ENCODE measurements at regions not wholly inside any gene's neighbourhood (a gene's known extent, or its start where the extent isn't known, plus 50 kb on each side); places are given as distances from the start of the nearest gene placed in this dataset.

DNA sequence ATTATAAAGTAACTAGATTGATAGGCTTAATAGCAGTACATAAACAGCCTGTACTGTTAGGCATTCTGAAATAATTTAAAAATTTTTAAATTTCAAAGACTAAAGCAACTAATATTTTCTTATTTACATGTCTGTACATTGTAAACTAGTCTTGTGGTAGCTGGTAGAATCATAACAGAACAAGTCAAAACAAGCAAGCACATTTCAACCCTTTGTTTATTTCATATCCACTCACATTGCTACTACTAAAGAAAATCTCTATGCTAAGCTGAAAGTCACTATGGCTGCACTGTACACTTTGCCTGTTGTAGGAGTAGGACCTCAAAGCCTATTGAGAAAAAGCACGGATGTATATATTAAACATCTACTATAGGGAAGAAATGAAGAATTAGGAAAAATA lies 738.2 kb upstream of the ADGRL4 start:
- intact Hi-C loops (cut with micrococcal nuclease; ENCODE audit: unreplicated experiment), result no loop called here
- Histone ChIP-seq H3K27ac (ENCODE audit: extremely low read length, insufficient read depth, low read length) (no peak overlapping the region), H3K36me3 (replicated peaks in 1 of 2; ENCODE audit: control insufficient read depth in 1 of 2, insufficient read depth in 2 of 2, low read length in 2 of 2) (no peaks in the 10 kb centered on the region), H3K4me2 (ENCODE audit: low read depth, low read length) (no peak overlapping the region), H3K4me1 (ENCODE audit: insufficient read depth, low read length) (no peaks in the 10 kb centered on the region), H4K20me1 (ENCODE audit: insufficient read depth, low read length) (no peaks in the 10 kb centered on the region), H3K4me3 (replicated peaks in 1 of 3; ENCODE audit: insufficient read depth in 1 of 3, low read depth in 2 of 3, low read length in 3 of 3) (no peak overlapping the region), H3K9ac (ENCODE audit: insufficient read depth, low read depth, low read length) (no peak overlapping the region), H3K9me3 (ENCODE audit: low read length) (peaks cover 54% of the 10 kb centered on the region), H3K27me3 (ENCODE audit: control insufficient read depth in 1 of 2, insufficient read depth in 2 of 2, low read length in 2 of 2) (no peaks in the 10 kb centered on the region), H3K79me2 (ENCODE audit: insufficient read depth, low read length) (no peaks in the 10 kb centered on the region), H2AFZ (ENCODE audit: low read length) (no peak overlapping the region)
- BruUV-seq (replicated peaks), result no TSS peak
- ATAC-seq, result no peak
- ChIA-PET CTCF (ENCODE audit: low intra/inter-chr PET ratio, low total read pairs) (no interaction called here), POLR2A (no interaction called here)
- TF ChIP-seq U2AF2 (IDR thresholded peaks at IDR 0.05; ENCODE audit: low read depth, low read length), result no peak
- FAIRE-seq, result no peak
- in situ Hi-C loops (cut with HindIII; ENCODE audit: extremely low pct_ligation_motif_present, low pct_unique_long_range_greater_than_20kb), result no loop called here
- 0% methylated on average over 1 of the region's 1 CpG for WGBS (ENCODE audit: low lambda C conversion rate)
- no peak for DNase-seq (ENCODE audit: low spot score)

DNA sequence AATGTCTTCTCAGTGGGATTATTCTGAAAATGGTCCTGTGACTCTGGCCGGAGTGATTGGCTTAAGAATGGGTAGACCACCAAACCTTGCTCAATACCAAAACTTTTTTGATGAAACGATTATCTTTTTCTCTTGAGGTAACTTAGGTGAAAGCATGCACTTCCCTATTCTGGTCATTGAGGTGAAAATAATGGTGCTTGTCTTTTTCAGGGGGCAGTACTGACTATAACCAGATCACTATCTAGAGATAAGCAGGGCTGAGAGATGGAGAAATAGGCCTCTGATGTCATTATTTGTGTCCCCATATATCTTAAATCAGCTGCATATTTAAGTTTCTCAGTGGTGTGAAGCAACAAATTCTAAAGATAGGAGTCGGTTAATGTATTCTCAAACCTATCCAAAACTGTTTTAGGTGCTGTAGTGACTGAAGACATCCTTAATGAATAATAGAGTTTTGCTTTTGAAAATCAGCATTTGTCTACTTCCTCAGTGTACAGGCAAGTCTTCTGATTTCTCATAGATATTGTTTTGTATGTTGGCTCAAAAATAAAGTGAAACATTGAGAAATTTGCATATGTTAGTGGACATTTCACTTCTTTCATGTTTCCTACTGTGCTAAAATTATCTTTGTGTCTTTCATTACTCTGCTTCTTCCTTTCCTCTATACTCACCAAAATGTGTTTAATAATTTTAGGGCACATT lies 735.3 kb upstream of the ADGRL4 start:
- Histone ChIP-seq H3K27me3 (ENCODE audit: control insufficient read depth in 1 of 2, insufficient read depth in 2 of 2, low read length in 2 of 2) (no peaks in the 10 kb centered on the region), H3K79me2 (ENCODE audit: insufficient read depth, low read length) (no peaks in the 10 kb centered on the region), H2AFZ (ENCODE audit: low read length) (no peak overlapping the region), H3K36me3 (replicated peaks in 1 of 2; ENCODE audit: control insufficient read depth in 1 of 2, insufficient read depth in 2 of 2, low read length in 2 of 2) (no peaks in the 10 kb centered on the region), H3K9ac (ENCODE audit: insufficient read depth, low read depth, low read length) (no peak overlapping the region), H3K4me3 (replicated peaks in 1 of 3; ENCODE audit: insufficient read depth in 1 of 3, low read depth in 2 of 3, low read length in 3 of 3) (no peak overlapping the region), H3K9me3 (ENCODE audit: low read length) (peaks cover 50% of the 10 kb centered on the region), H4K20me1 (ENCODE audit: insufficient read depth, low read length) (no peaks in the 10 kb centered on the region), H3K4me1 (ENCODE audit: insufficient read depth, low read length) (no peaks in the 10 kb centered on the region), H3K27ac (ENCODE audit: extremely low read length, insufficient read depth, low read length) (no peak overlapping the region), H3K4me2 (ENCODE audit: low read depth, low read length) (no peak overlapping the region)
- in situ Hi-C loops (cut with HindIII; ENCODE audit: extremely low pct_ligation_motif_present, low pct_unique_long_range_greater_than_20kb) (no loop called here), intact Hi-C loops (cut with micrococcal nuclease; ENCODE audit: unreplicated experiment) (no loop called here)
- TF ChIP-seq MIER3 (CRISPR knock-in tag; IDR thresholded peaks at IDR 0.05; ENCODE audit: borderline replicate concordance) (no peak), RAD51 (IDR thresholded peaks at IDR 0.05; ENCODE audit: borderline replicate concordance) (no peak), MEF2D (CRISPR knock-in tag; IDR thresholded peaks at IDR 0.05) (no peak), SRSF9 (IDR thresholded peaks at IDR 0.05; ENCODE audit: borderline replicate concordance, insufficient read depth, low read depth, low read length, poor library complexity, severe bottlenecking) (no peak)
- TF ChIP-seq, protein P1, sequence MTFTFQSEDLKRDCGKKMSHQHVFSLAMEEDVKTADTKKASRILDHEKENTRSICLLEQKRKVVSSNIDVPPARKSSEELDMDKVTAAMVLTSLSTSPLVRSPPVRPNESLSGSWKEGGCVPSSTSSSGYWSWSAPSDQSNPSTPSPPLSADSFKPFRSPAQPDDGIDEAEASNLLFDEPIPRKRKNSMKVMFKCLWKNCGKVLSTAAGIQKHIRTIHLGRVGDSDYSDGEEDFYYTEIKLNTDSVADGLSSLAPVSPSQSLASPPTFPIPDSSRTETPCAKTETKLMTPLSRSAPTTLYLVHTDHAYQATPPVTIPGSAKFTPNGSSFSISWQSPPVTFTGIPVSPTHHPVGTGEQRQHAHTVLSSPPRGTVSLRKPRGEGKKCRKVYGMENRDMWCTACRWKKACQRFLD (CRISPR knock-in tag; IDR thresholded peaks at IDR 0.05; ENCODE audit: borderline replicate concordance), result no peak
- TF ChIP-seq, protein P2, sequence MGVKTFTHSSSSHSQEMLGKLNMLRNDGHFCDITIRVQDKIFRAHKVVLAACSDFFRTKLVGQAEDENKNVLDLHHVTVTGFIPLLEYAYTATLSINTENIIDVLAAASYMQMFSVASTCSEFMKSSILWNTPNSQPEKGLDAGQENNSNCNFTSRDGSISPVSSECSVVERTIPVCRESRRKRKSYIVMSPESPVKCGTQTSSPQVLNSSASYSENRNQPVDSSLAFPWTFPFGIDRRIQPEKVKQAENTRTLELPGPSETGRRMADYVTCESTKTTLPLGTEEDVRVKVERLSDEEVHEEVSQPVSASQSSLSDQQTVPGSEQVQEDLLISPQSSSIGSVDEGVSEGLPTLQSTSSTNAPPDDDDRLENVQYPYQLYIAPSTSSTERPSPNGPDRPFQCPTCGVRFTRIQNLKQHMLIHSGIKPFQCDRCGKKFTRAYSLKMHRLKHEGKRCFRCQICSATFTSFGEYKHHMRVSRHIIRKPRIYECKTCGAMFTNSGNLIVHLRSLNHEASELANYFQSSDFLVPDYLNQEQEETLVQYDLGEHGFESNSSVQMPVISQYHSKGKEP (CRISPR knock-in tag; IDR thresholded peaks at IDR 0.05), result no peak
- DNase-seq (ENCODE audit: low spot score) (no peak), ATAC-seq (no peak), FAIRE-seq (no peak)
- BruUV-seq (replicated peaks), result no TSS peak
- ChIA-PET CTCF (ENCODE audit: low intra/inter-chr PET ratio, low total read pairs) (no interaction called here), POLR2A (no interaction called here)
- 5% methylated on average over 3 of the region's 3 CpGs for WGBS (ENCODE audit: low lambda C conversion rate)

All from HepG2 (cell line).